Duodenal mucosa (tissue), 2 donors: ENCODE measurements at regions not wholly inside any gene's neighbourhood (a gene's known extent, or its start where the extent isn't known, plus 50 kb on each side); places are given as distances from the start of the nearest gene placed in this dataset.

Experiments used
- H3K27ac ChIP-seq: one replicate; pipeline ENCODE4 v1.7.0; 2013; ENCODE audit warnings: low read depth, low read length
- H3K27me3 ChIP-seq, 2 donors: one replicate each; pipeline ENCODE4 v1.7.0; 2013; ENCODE audit warnings: low read length in 2 of 2, control low read depth in 1 of 2; ENCODE audit not compliant: insufficient read depth in 2 of 2, control insufficient read depth in 1 of 2
- H3K36me3 ChIP-seq, 2 donors: one replicate each; pipeline ENCODE4 v1.7.0; 2013; ENCODE audit warnings: low read length in 2 of 2, control low read depth in 1 of 2; ENCODE audit not compliant: insufficient read depth in 2 of 2, control insufficient read depth in 1 of 2
- H3K4me1 ChIP-seq, 2 donors: one replicate each; pipeline ENCODE4 v1.7.0; 2013; ENCODE audit warnings: low read length in 2 of 2, control low read depth in 1 of 2; ENCODE audit not compliant: insufficient read depth in 2 of 2, control insufficient read depth in 1 of 2
- H3K4me3 ChIP-seq, 2 donors: one replicate each; pipeline ENCODE4 v1.7.0; 2013; ENCODE audit warnings: low read length in 2 of 2, low read depth in 1 of 2
- H3K9ac ChIP-seq, 2 donors: one replicate each; pipeline ENCODE4 v1.7.0; 2013; ENCODE audit warnings: low read length in 2 of 2, low read depth in 1 of 2
- H3K9me3 ChIP-seq, 2 donors: one replicate each; pipeline ENCODE4 v1.7.0; 2013; ENCODE audit warnings: low read length in 2 of 2, control low read depth in 1 of 2; ENCODE audit not compliant: control insufficient read depth in 1 of 2

GRCh38 chr9:28341913-28342312 lies 768.6 kb upstream of the C9orf72 start:
- Histone ChIP-seq H3K4me3 (no peak overlapping the region), H3K27ac (no peak overlapping the region), H3K4me1 (no peaks in the 10 kb centered on the region), H3K9ac (no peak overlapping the region), H3K9me3 (no peaks in the 10 kb centered on the region), H3K36me3 (no peaks in the 10 kb centered on the region), H3K27me3 (no peaks in the 10 kb centered on the region)

- Histone ChIP-seq H3K27me3 (no peaks in the 10 kb centered on the region), H3K9me3 (no peaks in the 10 kb centered on the region), H3K4me1 (no peaks in the 10 kb centered on the region), H3K36me3 (no peaks in the 10 kb centered on the region), H3K4me3 (no peak overlapping the region), H3K27ac (no peak overlapping the region), H3K9ac (no peak overlapping the region)
These were observed 769.6 kb upstream of the C9orf72 start for GRCh38 chr9:28342815-28343338.

GRCh38 chr9:28363151-28363562 lies 789.9 kb upstream of the C9orf72 start:
- H3K27me3 ChIP-seq = no peaks in the 10 kb centered on the region
- H3K4me1 ChIP-seq = no peaks in the 10 kb centered on the region
- H3K4me3 ChIP-seq = no peak overlapping the region
- H3K27ac ChIP-seq = no peak overlapping the region
- no peaks in the 10 kb centered on the region for H3K36me3 ChIP-seq
- no peak overlapping the region for H3K9ac ChIP-seq
- H3K9me3 ChIP-seq = no peaks in the 10 kb centered on the region

- H3K9ac ChIP-seq = no peak overlapping the region
- no peak overlapping the region for H3K4me3 ChIP-seq
- H3K27ac ChIP-seq = no peak overlapping the region
These were observed 791.8 kb upstream of the C9orf72 start for GRCh38 chr9:28365020-28365640.

GRCh38 chr9:28365728-28366127 lies 792.4 kb upstream of the C9orf72 start:
- H3K4me1 ChIP-seq = no peaks in the 10 kb centered on the region
- H3K27me3 ChIP-seq = no peaks in the 10 kb centered on the region
- no peak overlapping the region for H3K9ac ChIP-seq
- H3K9me3 ChIP-seq = no peaks in the 10 kb centered on the region
- H3K27ac ChIP-seq = no peak overlapping the region
- H3K4me3 ChIP-seq = no peak overlapping the region
- H3K36me3 ChIP-seq = no peaks in the 10 kb centered on the region

More at GRCh38 chr9:28365020-28365640, 791.8 kb upstream of the C9orf72 start:
- H3K27me3 ChIP-seq = no peaks in the 10 kb centered on the region
- no peaks in the 10 kb centered on the region for H3K36me3 ChIP-seq
- no peaks in the 10 kb centered on the region for H3K9me3 ChIP-seq
- H3K4me1 ChIP-seq = no peaks in the 10 kb centered on the region

- no peak overlapping the region for H3K9ac ChIP-seq
- H3K27ac ChIP-seq = no peak overlapping the region
- H3K9me3 ChIP-seq = peaks cover 0 to 2% of the 10 kb centered on the region in 2 donors
- H3K4me1 ChIP-seq = no peaks in the 10 kb centered on the region
- no peaks in the 10 kb centered on the region for H3K27me3 ChIP-seq
- no peaks in the 10 kb centered on the region for H3K36me3 ChIP-seq
- no peak overlapping the region for H3K4me3 ChIP-seq
These were observed 805.0 kb upstream of the C9orf72 start for GRCh38 chr9:28378231-28378630.

GRCh38 chr9:28379082-28379481 lies 805.8 kb upstream of the C9orf72 start:
- H3K4me1 ChIP-seq = no peaks in the 10 kb centered on the region
- no peak overlapping the region for H3K27ac ChIP-seq
- peaks cover 0 to 2% of the 10 kb centered on the region in 2 donors for H3K9me3 ChIP-seq
- no peak overlapping the region for H3K9ac ChIP-seq
- H3K36me3 ChIP-seq = no peaks in the 10 kb centered on the region
- no peak overlapping the region for H3K4me3 ChIP-seq
- no peaks in the 10 kb centered on the region for H3K27me3 ChIP-seq

- Histone ChIP-seq H3K4me1 (no peaks in the 10 kb centered on the region), H3K4me3 (no peak overlapping the region), H3K9ac (no peak overlapping the region), H3K36me3 (no peaks in the 10 kb centered on the region), H3K9me3 (no peaks in the 10 kb centered on the region), H3K27me3 (no peaks in the 10 kb centered on the region), H3K27ac (no peak overlapping the region)
These were observed 816.1 kb upstream of the C9orf72 start for GRCh38 chr9:28389411-28389810.

GRCh38 chr9:28394774-28395173 lies 821.5 kb upstream of the C9orf72 start:
- no peaks in the 10 kb centered on the region for H3K9me3 ChIP-seq
- H3K4me1 ChIP-seq = no peaks in the 10 kb centered on the region
- H3K4me3 ChIP-seq = no peak overlapping the region
- no peaks in the 10 kb centered on the region for H3K36me3 ChIP-seq
- H3K27ac ChIP-seq = no peak overlapping the region
- no peak overlapping the region for H3K9ac ChIP-seq
- H3K27me3 ChIP-seq = no peaks in the 10 kb centered on the region

GRCh38 chr9:28396058-28396457 lies 822.8 kb upstream of the C9orf72 start:
- H3K9me3 ChIP-seq = no peaks in the 10 kb centered on the region
- no peaks in the 10 kb centered on the region for H3K36me3 ChIP-seq
- no peak overlapping the region for H3K27ac ChIP-seq
- H3K27me3 ChIP-seq = no peaks in the 10 kb centered on the region
- H3K4me3 ChIP-seq = no peak overlapping the region
- H3K9ac ChIP-seq = no peak overlapping the region
- no peaks in the 10 kb centered on the region for H3K4me1 ChIP-seq
